HL-60 (cell line): ENCODE measurements at regions not wholly inside any gene's neighbourhood (a gene's known extent, or its start where the extent isn't known, plus 50 kb on each side); places are given as distances from the start of the nearest gene placed in this dataset.

ENCODE experiments used
- DNase-seq, 2 experiments: peaks; one replicate each; pipeline ENCODE4 v3.0.0-alpha.2; 2010 to 2020; ENCODE audit warnings: low read depth in 1 of 2, low spot score in 1 of 2
- H3K27ac ChIP-seq: fragments of 250-450 bp; sonication (Bioruptor Pico); replicated peaks from 2 replicates; pipeline ENCODE4 v1.5.1; 2020; ENCODE audit warnings: mild to moderate bottlenecking, moderate library complexity
- H3K27me3 ChIP-seq: fragments of 250-450 bp; sonication (Bioruptor Pico); 2 replicates; pipeline ENCODE4 v1.5.1; 2021; ENCODE audit warnings: mild to moderate bottlenecking, moderate library complexity; ENCODE audit not compliant: insufficient read depth, poor library complexity, severe bottlenecking
- H3K4me3 ChIP-seq: replicated peaks from 2 replicates; pipeline ENCODE4 v1.5.1; 2011; ENCODE audit warnings: mild to moderate bottlenecking, control low read depth, low read length; ENCODE audit not compliant: insufficient read depth
- GABPA ChIP-seq: IDR thresholded peaks from 2 replicates; pipeline ENCODE4 v1.6.1; 2012; ENCODE audit warnings: low read depth
- POLR2AphosphoS5 ChIP-seq: IDR thresholded peaks from 2 replicates; pipeline ENCODE4 v1.6.1; 2012; ENCODE audit warnings: low read depth
- SPI1 ChIP-seq: IDR thresholded peaks from 2 replicates; pipeline ENCODE4 v1.6.1; 2012; ENCODE audit warnings: low read depth, mild to moderate bottlenecking, borderline replicate concordance
- TF ChIP-seq, protein P1 (sequence below): IDR thresholded peaks from 2 replicates; pipeline ENCODE4 v1.6.1; 2012; ENCODE audit warnings: low read depth; ENCODE audit not compliant: insufficient replicate concordance
- TF ChIP-seq, protein P2 (sequence below): IDR thresholded peaks from one replicate; pipeline ENCODE4 v1.5.1; 2011; ENCODE audit warnings: low read length, control low read depth, inconsistent platforms; ENCODE audit not compliant: insufficient read depth

DNA sequence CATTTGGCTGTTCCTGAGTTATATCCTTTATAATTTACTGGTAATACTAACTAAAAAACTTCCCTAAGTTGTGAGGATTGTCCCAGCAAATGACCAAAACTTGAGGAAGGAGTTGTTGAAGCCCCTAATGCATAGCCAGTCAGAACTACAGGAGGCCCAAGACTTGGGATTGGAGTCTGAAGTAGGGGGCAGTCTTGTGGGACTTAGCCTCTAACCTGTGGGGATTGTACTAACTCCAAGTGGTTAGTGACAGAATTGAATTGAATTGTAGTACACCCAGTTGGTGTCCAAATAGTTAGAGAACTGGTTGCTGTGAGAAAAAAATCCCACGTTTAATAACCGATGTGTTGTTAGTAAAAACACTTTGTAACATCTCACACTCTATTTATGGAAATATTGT, 1506.3 kb downstream of the ADGRL3 start:
- TF ChIP-seq POLR2AphosphoS5 (no peak), GABPA (no peak), SPI1 (no peak)
- TF ChIP-seq, protein P1, sequence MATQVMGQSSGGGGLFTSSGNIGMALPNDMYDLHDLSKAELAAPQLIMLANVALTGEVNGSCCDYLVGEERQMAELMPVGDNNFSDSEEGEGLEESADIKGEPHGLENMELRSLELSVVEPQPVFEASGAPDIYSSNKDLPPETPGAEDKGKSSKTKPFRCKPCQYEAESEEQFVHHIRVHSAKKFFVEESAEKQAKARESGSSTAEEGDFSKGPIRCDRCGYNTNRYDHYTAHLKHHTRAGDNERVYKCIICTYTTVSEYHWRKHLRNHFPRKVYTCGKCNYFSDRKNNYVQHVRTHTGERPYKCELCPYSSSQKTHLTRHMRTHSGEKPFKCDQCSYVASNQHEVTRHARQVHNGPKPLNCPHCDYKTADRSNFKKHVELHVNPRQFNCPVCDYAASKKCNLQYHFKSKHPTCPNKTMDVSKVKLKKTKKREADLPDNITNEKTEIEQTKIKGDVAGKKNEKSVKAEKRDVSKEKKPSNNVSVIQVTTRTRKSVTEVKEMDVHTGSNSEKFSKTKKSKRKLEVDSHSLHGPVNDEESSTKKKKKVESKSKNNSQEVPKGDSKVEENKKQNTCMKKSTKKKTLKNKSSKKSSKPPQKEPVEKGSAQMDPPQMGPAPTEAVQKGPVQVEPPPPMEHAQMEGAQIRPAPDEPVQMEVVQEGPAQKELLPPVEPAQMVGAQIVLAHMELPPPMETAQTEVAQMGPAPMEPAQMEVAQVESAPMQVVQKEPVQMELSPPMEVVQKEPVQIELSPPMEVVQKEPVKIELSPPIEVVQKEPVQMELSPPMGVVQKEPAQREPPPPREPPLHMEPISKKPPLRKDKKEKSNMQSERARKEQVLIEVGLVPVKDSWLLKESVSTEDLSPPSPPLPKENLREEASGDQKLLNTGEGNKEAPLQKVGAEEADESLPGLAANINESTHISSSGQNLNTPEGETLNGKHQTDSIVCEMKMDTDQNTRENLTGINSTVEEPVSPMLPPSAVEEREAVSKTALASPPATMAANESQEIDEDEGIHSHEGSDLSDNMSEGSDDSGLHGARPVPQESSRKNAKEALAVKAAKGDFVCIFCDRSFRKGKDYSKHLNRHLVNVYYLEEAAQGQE: no peak
- TF ChIP-seq, protein P2, sequence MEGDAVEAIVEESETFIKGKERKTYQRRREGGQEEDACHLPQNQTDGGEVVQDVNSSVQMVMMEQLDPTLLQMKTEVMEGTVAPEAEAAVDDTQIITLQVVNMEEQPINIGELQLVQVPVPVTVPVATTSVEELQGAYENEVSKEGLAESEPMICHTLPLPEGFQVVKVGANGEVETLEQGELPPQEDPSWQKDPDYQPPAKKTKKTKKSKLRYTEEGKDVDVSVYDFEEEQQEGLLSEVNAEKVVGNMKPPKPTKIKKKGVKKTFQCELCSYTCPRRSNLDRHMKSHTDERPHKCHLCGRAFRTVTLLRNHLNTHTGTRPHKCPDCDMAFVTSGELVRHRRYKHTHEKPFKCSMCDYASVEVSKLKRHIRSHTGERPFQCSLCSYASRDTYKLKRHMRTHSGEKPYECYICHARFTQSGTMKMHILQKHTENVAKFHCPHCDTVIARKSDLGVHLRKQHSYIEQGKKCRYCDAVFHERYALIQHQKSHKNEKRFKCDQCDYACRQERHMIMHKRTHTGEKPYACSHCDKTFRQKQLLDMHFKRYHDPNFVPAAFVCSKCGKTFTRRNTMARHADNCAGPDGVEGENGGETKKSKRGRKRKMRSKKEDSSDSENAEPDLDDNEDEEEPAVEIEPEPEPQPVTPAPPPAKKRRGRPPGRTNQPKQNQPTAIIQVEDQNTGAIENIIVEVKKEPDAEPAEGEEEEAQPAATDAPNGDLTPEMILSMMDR: no peak
- no peaks in the 10 kb centered on the region for H3K27me3 ChIP-seq
- H3K27ac ChIP-seq: no peak overlapping the region
- DNase-seq: no peak
- no peak overlapping the region for H3K4me3 ChIP-seq

DNA sequence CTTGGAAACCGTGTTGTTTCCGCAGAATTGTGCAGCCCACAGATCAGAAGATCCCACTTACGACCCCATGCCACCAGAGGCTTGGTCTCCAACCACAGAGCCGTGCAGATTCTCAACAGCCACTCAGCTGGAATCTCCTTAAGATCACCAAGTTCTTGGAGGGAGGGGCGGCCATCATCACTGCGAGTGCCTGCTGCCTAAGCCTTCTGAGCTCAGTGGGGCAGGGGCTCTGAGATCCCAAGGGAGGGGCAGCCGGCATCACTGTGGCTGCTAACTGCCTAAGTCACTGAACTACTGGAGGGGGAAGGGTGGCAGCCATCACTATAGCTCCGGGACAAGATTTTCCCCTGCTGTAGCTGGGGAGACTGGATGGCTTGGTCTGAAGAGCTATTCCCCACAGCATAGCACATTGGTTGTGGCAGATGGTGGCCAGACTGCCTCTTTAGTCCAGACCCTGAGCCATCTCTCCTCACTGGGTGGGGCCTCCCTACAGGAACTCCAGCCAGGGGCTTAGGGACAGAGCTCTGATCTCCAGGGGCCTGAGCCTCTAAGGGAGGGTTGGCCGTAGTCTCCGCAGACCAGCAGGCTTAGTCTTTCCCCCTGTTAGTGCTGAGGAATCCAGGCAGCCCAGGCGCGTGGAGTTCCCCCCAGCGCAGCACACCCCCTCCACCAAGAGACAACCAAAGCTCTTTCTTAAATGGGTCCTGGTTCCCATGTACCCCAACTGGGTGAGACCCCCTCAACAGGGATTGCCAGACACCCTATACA, 1483.9 kb downstream of the ADGRL3 start:
- no peak overlapping the region for H3K4me3 ChIP-seq
- DNase-seq: no peak
- no peak for TF ChIP-seq SPI1
- TF ChIP-seq, protein P1: no peak
- TF ChIP-seq GABPA: no peak
- TF ChIP-seq, protein P2: no peak
- no peak for TF ChIP-seq POLR2AphosphoS5
- H3K27me3 ChIP-seq: no peaks in the 10 kb centered on the region
- no peak overlapping the region for H3K27ac ChIP-seq

DNA sequence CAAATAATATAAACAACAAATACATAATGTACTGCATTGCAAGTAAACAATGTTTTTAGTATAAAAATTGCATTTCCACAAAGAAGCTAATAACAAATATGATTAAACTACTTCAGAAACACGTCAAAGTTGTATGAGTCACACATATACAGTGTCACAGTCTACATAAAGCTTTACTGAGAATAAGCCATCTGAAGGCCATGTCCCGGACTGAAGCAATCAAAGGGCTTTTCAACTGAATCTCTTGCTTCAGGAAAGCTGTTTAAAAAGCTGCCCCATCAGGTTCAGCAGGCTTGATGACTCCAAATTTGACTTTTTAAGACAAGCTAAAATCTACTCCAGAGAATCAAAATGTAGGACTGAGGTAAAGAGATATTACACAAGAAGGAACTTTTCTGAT, 1476.8 kb downstream of the ADGRL3 start:
- TF ChIP-seq, protein P2: no peak
- TF ChIP-seq, protein P1: no peak
- TF ChIP-seq POLR2AphosphoS5 (no peak), SPI1 (no peak), GABPA (no peak)
- H3K27ac ChIP-seq: no peak overlapping the region

More for the DNA sequence above, 1476.8 kb downstream of the ADGRL3 start:
- Histone ChIP-seq H3K27me3 (no peaks in the 10 kb centered on the region), H3K4me3 (no peak overlapping the region)
- DNase-seq: no peak
